RWPE1 (cell line): ENCODE measurements at regions not wholly inside any gene's neighbourhood (a gene's known extent, or its start where the extent isn't known, plus 50 kb on each side); places are given as distances from the start of the nearest gene placed in this dataset.

Experiments used
- CTCF ChIA-PET: fragments of 350-600 bp; sonication (Branson Sonifier 250); formaldehyde crosslinking; extraction: SDS; loops from one replicate; lab custom pipeline; 2021; lab: Yijun Ruan, JAX
- POLR2A ChIA-PET: fragments of 400-600 bp; formaldehyde crosslinking; extraction: SDS; loops from one replicate; lab custom pipeline; 2020; ENCODE audit warnings: antibody characterized with exemption; ENCODE audit not compliant: low non-redundant PET; lab: Yijun Ruan, JAX
- DNase-seq: peaks from one replicate; pipeline ENCODE4 v3.0.0; 2012; ENCODE audit warnings: low spot score
- H3K27ac ChIP-seq: fragments of 450-650 bp; 2 replicates; pipeline ENCODE4 v1.5.1; 2017
- TF ChIP-seq, protein P1 (sequence below): fragments of 450-650 bp; conservative IDR thresholded peaks from 2 replicates; pipeline ENCODE4 v1.5.1; 2017; ENCODE audit warnings: low read depth, mild to moderate bottlenecking

- TF ChIP-seq, protein P1, sequence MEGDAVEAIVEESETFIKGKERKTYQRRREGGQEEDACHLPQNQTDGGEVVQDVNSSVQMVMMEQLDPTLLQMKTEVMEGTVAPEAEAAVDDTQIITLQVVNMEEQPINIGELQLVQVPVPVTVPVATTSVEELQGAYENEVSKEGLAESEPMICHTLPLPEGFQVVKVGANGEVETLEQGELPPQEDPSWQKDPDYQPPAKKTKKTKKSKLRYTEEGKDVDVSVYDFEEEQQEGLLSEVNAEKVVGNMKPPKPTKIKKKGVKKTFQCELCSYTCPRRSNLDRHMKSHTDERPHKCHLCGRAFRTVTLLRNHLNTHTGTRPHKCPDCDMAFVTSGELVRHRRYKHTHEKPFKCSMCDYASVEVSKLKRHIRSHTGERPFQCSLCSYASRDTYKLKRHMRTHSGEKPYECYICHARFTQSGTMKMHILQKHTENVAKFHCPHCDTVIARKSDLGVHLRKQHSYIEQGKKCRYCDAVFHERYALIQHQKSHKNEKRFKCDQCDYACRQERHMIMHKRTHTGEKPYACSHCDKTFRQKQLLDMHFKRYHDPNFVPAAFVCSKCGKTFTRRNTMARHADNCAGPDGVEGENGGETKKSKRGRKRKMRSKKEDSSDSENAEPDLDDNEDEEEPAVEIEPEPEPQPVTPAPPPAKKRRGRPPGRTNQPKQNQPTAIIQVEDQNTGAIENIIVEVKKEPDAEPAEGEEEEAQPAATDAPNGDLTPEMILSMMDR: no peak
- no peak for DNase-seq
- H3K27ac ChIP-seq: no peak overlapping the region
- POLR2A ChIA-PET: no interaction called here
- CTCF ChIA-PET: no interaction called here
Measured at GRCh38 chr15:29477256-29477655, 207.6 kb upstream of the NSMCE3 start.

DNA sequence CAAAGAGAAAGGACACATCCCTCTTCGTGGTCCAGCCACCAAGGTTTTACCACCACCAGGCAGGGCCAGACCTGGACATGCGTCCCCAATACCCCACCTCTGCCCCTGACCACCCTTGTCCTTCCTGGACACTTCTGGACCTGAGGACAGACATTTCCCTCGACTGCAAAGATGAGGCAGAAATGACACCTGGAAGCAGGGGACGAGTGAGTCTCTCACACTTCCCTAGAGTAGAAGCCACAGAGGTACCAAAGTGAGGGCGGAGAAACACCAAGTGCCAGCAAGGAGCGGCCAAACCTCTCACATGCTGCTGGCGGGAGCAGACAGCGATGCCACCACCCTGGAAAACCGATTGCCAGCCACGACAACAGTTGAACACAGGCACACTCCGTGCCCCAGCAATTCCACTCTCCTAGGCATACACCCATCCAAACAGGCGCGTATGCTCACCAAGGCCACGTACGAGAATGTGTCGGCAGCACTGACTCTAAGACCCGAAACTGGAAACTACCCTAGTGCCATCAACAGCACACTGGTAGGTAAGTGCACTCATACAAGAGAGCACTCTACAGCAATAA, 207.0 kb upstream of the NSMCE3 start:
- TF ChIP-seq, protein P1: no peak
- DNase-seq: no peak
- no peak overlapping the region for H3K27ac ChIP-seq
- ChIA-PET CTCF (no interaction called here), POLR2A (no interaction called here)

DNA sequence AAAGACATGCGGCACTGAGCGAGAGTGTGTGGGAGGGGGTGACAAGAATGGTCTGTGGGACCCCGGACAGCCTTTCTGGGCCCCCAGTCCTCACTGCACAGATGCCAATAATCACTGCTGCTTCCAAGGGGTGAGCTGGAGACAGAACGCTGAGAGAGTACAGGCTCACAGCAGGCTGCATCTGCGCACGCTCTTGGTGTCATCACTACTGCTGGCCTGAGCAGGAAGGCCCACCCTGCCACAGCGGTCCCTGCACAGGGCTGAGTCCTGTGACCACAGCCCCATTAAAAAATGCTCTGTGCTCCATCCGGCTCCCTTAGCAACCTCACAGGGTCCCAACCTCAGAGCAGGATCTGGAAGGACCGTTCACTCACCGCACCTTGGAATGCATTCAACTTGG, 205.5 kb upstream of the NSMCE3 start:
- no peak for DNase-seq
- H3K27ac ChIP-seq: no peak overlapping the region
- TF ChIP-seq, protein P1: no peak
- CTCF ChIA-PET: no interaction called here
- POLR2A ChIA-PET: no interaction called here

GRCh38 chr15:29473621-29474105, 204.0 kb upstream of the NSMCE3 start:
- no peak for DNase-seq
- H3K27ac ChIP-seq: no peak overlapping the region
- CTCF ChIA-PET: no interaction called here
- TF ChIP-seq, protein P1: no peak
- POLR2A ChIA-PET: no interaction called here

DNA sequence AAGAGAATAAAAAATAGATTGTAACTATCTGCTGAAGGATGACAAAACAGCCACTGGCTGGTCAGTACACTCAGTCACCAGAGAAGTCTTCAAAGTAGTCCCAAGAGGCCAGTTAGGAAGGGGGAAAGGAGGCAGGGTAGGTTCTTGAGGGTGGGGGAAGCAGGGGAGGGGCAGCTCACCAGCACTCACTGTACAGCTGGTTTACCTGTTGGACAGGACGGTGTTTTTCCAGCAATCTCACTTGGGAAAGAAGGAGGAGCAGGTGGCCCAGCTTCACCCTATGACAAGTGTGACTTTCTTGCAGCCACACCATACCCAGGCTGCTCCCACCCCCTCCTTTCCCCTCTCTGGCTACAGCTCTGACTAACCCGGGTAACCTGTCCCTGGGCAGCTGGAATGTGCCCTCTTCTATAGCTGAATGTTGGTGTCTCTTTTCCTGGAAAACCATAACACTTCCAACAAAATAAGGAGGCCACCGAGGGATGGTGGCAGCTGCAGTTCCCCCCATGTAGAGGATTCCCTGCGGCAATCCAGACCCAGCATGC, 203.4 kb upstream of the NSMCE3 start:
- ChIA-PET POLR2A (no interaction called here), CTCF (interaction anchor here (0.6 kb wide), 1 partner anchor 55 kb away, joined by 5 read pairs; no protein-coding TSS in a partner anchor)
- DNase-seq: no peak
- H3K27ac ChIP-seq: no peak overlapping the region
- TF ChIP-seq, protein P1: no peak

DNA sequence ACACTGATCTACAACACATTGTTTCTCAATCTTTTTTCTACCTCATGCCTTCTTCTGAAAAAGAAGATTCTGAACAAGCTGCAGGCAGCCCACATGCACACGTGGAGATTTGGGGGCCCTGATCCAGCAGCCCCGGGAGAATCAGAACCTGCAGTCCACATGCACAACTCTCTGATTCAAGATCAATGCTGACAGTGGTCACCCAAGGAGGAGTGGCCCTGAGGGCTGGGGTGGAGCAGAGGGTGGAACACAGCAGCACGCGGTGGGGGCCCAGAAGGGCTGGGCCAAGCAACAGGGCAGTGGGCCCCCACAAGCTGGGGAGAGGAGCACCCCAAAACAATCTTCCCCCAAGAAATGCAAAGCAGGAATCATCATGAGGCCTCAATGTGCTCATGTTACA, 202.1 kb upstream of the NSMCE3 start:
- no peak overlapping the region for H3K27ac ChIP-seq
- TF ChIP-seq, protein P1: no peak
- ChIA-PET CTCF (interaction anchor here (0.5 kb wide), 1 partner anchor 132 kb away, joined by 3 read pairs; no protein-coding TSS in a partner anchor), POLR2A (no interaction called here)
- no peak for DNase-seq
